IMR-90 (cell line): ENCODE measurements at regions not wholly inside any gene's neighbourhood (a gene's known extent, or its start where the extent isn't known, plus 50 kb on each side); places are given as distances from the start of the nearest gene placed in this dataset.

Experiments used
- BHLHE40 ChIP-seq: fragments of 150-350 bp; IDR thresholded peaks from 2 replicates; pipeline ENCODE4 v1.6.1; 2016; ENCODE audit warnings: mild to moderate bottlenecking, low read depth, low read length
- CEBPB ChIP-seq: IDR thresholded peaks from 2 replicates; pipeline ENCODE4 v1.6.1; 2012; ENCODE audit warnings: low read depth, low read length, improper control_type of control experiment
- CTCF ChIP-seq: conservative IDR thresholded peaks from 2 replicates; pipeline ENCODE4 v1.5.1; 2012; ENCODE audit warnings: mild to moderate bottlenecking, low read depth, low read length, improper control_type of control experiment
- ELK1 ChIP-seq: fragments of 150-350 bp; IDR thresholded peaks from 2 replicates; pipeline ENCODE4 v1.6.1; 2016; ENCODE audit warnings: low read depth, mild to moderate bottlenecking, low read length, moderate library complexity, borderline replicate concordance
- FOS ChIP-seq: fragments of 150-350 bp; IDR thresholded peaks from 2 replicates; pipeline ENCODE4 v1.6.1; 2016; ENCODE audit warnings: low read depth, low read length
- NFE2L2 ChIP-seq: fragments of 150-350 bp; IDR thresholded peaks from 2 replicates; pipeline ENCODE4 v1.6.1; 2016; ENCODE audit warnings: low read depth, mild to moderate bottlenecking, low read length
- POLR2A ChIP-seq: IDR thresholded peaks from 2 replicates; pipeline ENCODE4 v1.6.1; 2012; ENCODE audit warnings: mild to moderate bottlenecking, low read depth, low read length
- RAD21 ChIP-seq: IDR thresholded peaks from 2 replicates; pipeline ENCODE4 v1.6.1; 2012; ENCODE audit warnings: low read length, improper control_type of control experiment
- RFX5 ChIP-seq: IDR thresholded peaks from 2 replicates; pipeline ENCODE4 v1.8.0; 2012; ENCODE audit warnings: low read depth, mild to moderate bottlenecking, low read length, moderate library complexity
- SMC3 ChIP-seq: fragments of 150-350 bp; IDR thresholded peaks from 2 replicates; pipeline ENCODE4 v1.6.1; 2016; ENCODE audit warnings: low read depth, mild to moderate bottlenecking, antibody characterized with exemption, low read length, moderate library complexity
- USF2 ChIP-seq: fragments of 150-350 bp; IDR thresholded peaks from 2 replicates; pipeline ENCODE4 v1.6.1; 2017; ENCODE audit warnings: mild to moderate bottlenecking, antibody characterized with exemption, low read length, low read depth

- TF ChIP-seq CTCF (no peak), POLR2A (no peak), SMC3 (no peak), RFX5 (no peak), RAD21 (no peak), FOS (no peak), BHLHE40 (no peak), CEBPB (no peak), USF2 (no peak), ELK1 (no peak), NFE2L2 (no peak)
These were observed 73.8 kb upstream of the SERBP1 start for GRCh38 chr1:67503974-67504373.
